PC-3 (cell line): ENCODE measurements at regions not wholly inside any gene's neighbourhood (a gene's known extent, or its start where the extent isn't known, plus 50 kb on each side); places are given as distances from the start of the nearest gene placed in this dataset.

ENCODE experiments used
- ATAC-seq: fragments of 200-7000 bp; cut with Tn5 transposase; 2 replicates; pipeline ENCODE4 v1.9.1; 2020; ENCODE audit warnings: mild to moderate bottlenecking, moderate library complexity
- BruUV-seq: library from RNA; stranded (reverse); fragments of 400-500 nt; replicated peaks from 2 replicates; lab custom pipeline; 2021; lab: Mats Ljungman, UMichigan
- CTCF ChIA-PET: fragments of 300-600 bp; sonication (Branson Sonifier 250); formaldehyde crosslinking; loops from one replicate; lab custom pipeline; 2022; ENCODE audit warnings: antibody characterized with exemption; lab: Charles Lee
- POLR2A ChIA-PET: fragments of 300-600 bp; sonication (Branson Sonifier 250); formaldehyde crosslinking; loops from one replicate; lab custom pipeline; 2022; ENCODE audit warnings: antibody characterized with exemption; ENCODE audit not compliant: unreplicated experiment; lab: Charles Lee
- DNase-seq: peaks from one replicate; pipeline ENCODE4 v3.0.0-alpha.2; 2015
- H2AFZ ChIP-seq: fragments of 300-600 bp; sonication (generic); 2 replicates; pipeline ENCODE4 v1.6.0; 2016; ENCODE audit warnings: antibody characterized with exemption, low read length
- H3F3A ChIP-seq: fragments of 300-600 bp; sonication (generic); one replicate; pipeline ENCODE4 v1.6.0; 2017; ENCODE audit warnings: antibody characterized with exemption, low read length, control low read depth, mild to moderate bottlenecking; ENCODE audit not compliant: unreplicated experiment
- H3K27ac ChIP-seq: fragments of 300-600 bp; sonication (generic); 2 replicates; pipeline ENCODE4 v1.5.1; 2016; ENCODE audit warnings: mild to moderate bottlenecking, low read length
- H3K27me3 ChIP-seq: fragments of 300-600 bp; sonication (generic); 2 replicates; pipeline ENCODE4 v1.6.1; 2016; ENCODE audit warnings: low read length, mixed read lengths
- H3K36me3 ChIP-seq: fragments of 300-600 bp; sonication (generic); 2 replicates; pipeline ENCODE4 v1.6.1; 2016; ENCODE audit warnings: low read depth, mixed run types, low read length, mixed read lengths
- H3K4me1 ChIP-seq: fragments of 300-600 bp; sonication (generic); 2 replicates; pipeline ENCODE4 v1.5.1; 2016; ENCODE audit warnings: low read length; ENCODE audit not compliant: insufficient read depth
- H3K4me2 ChIP-seq: fragments of 300-600 bp; sonication (generic); 2 replicates; pipeline ENCODE4 v1.6.0; 2016; ENCODE audit warnings: low read length
- H3K4me3 ChIP-seq: fragments of 300-600 bp; sonication (generic); 2 replicates; pipeline ENCODE4 v1.5.1; 2016; ENCODE audit warnings: mild to moderate bottlenecking, low read length, mixed read lengths
- H3K79me2 ChIP-seq: fragments of 300-600 bp; sonication (generic); 2 replicates; pipeline ENCODE4 v1.6.1; 2017; ENCODE audit warnings: low read length, mixed read lengths
- H3K9ac ChIP-seq: fragments of 300-600 bp; sonication (generic); 2 replicates; pipeline ENCODE4 v1.6.0; 2016; ENCODE audit warnings: mild to moderate bottlenecking, low read length
- H3K9me2 ChIP-seq: fragments of 300-600 bp; sonication (generic); replicated peaks from 2 replicates; pipeline ENCODE4 v1.6.1; 2016; ENCODE audit warnings: mixed run types, low read length, mixed read lengths
- H3K9me3 ChIP-seq: fragments of 300-600 bp; sonication (generic); 2 replicates; pipeline ENCODE4 v1.6.1; 2016; ENCODE audit warnings: low read length, mixed read lengths
- H4K20me1 ChIP-seq: fragments of 300-600 bp; sonication (generic); 2 replicates; pipeline ENCODE4 v1.6.1; 2016; ENCODE audit warnings: low read length, mixed read lengths
- EZH2 ChIP-seq: fragments of 300-600 bp; sonication (generic); IDR thresholded peaks from one replicate; pipeline ENCODE4 v1.6.1; 2017; ENCODE audit warnings: antibody characterized with exemption, mild to moderate bottlenecking, low read length; ENCODE audit not compliant: unreplicated experiment
- EZH2phosphoT487 ChIP-seq: fragments of 300-600 bp; sonication (generic); IDR thresholded peaks from 2 replicates; pipeline ENCODE4 v1.6.1; 2018; ENCODE audit warnings: mild to moderate bottlenecking, antibody characterized with exemption, low read length, borderline replicate concordance
- intact Hi-C: fragments of 100-400 bp; cut with micrococcal nuclease; formaldehyde crosslinking; loops from 2 replicates; pipeline ENCODE4 v1.9.0; 2023
- TF ChIP-seq, protein P1 (sequence below): fragments of 300-600 bp; sonication (generic); conservative IDR thresholded peaks from 2 replicates; pipeline ENCODE4 v1.5.1; 2017; ENCODE audit warnings: antibody characterized with exemption, low read depth, mild to moderate bottlenecking, low read length

DNA sequence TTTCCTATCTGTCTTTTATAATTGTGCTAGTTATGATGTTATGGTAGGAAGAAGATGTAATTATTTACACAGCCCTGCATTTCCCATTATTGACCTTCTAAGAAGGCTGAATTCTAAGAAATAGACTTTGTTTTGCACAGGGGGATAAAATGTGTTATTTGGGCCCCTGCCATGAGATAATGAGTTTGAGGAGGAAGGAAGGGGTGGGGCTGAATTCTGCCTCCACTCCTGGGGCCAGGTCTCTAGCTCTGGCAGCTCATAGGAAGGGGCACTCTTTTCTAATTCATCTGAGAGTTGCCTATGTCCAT, 69.2 kb upstream of the GOLGA8B start:
- no peaks in the 10 kb centered on the region for H4K20me1 ChIP-seq
- H3K9me3 ChIP-seq, result no peaks in the 10 kb centered on the region
- TF ChIP-seq EZH2, result no peak
- TF ChIP-seq EZH2phosphoT487, result no peak
- TF ChIP-seq, protein P1, sequence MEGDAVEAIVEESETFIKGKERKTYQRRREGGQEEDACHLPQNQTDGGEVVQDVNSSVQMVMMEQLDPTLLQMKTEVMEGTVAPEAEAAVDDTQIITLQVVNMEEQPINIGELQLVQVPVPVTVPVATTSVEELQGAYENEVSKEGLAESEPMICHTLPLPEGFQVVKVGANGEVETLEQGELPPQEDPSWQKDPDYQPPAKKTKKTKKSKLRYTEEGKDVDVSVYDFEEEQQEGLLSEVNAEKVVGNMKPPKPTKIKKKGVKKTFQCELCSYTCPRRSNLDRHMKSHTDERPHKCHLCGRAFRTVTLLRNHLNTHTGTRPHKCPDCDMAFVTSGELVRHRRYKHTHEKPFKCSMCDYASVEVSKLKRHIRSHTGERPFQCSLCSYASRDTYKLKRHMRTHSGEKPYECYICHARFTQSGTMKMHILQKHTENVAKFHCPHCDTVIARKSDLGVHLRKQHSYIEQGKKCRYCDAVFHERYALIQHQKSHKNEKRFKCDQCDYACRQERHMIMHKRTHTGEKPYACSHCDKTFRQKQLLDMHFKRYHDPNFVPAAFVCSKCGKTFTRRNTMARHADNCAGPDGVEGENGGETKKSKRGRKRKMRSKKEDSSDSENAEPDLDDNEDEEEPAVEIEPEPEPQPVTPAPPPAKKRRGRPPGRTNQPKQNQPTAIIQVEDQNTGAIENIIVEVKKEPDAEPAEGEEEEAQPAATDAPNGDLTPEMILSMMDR, result no peak
- no peaks in the 10 kb centered on the region for H3K4me1 ChIP-seq
- no TSS peak for BruUV-seq
- no peak overlapping the region for H3K27ac ChIP-seq
- H2AFZ ChIP-seq, result no peak overlapping the region
- H3K9me2 ChIP-seq, result no peaks in the 10 kb centered on the region
- H3K4me3 ChIP-seq, result no peak overlapping the region
- CTCF ChIA-PET, result no interaction called here
- H3K9ac ChIP-seq, result no peak overlapping the region
- H3K4me2 ChIP-seq, result no peak overlapping the region
- H3K79me2 ChIP-seq, result no peaks in the 10 kb centered on the region
- no peaks in the 10 kb centered on the region for H3F3A ChIP-seq
- no peak for DNase-seq
- POLR2A ChIA-PET, result no interaction called here
- intact Hi-C loops, result no loop called here
- H3K36me3 ChIP-seq, result no peaks in the 10 kb centered on the region
- ATAC-seq, result no peak
- H3K27me3 ChIP-seq, result peaks cover 4% of the 10 kb centered on the region; the same call in 1 of the 2 replicates

DNA sequence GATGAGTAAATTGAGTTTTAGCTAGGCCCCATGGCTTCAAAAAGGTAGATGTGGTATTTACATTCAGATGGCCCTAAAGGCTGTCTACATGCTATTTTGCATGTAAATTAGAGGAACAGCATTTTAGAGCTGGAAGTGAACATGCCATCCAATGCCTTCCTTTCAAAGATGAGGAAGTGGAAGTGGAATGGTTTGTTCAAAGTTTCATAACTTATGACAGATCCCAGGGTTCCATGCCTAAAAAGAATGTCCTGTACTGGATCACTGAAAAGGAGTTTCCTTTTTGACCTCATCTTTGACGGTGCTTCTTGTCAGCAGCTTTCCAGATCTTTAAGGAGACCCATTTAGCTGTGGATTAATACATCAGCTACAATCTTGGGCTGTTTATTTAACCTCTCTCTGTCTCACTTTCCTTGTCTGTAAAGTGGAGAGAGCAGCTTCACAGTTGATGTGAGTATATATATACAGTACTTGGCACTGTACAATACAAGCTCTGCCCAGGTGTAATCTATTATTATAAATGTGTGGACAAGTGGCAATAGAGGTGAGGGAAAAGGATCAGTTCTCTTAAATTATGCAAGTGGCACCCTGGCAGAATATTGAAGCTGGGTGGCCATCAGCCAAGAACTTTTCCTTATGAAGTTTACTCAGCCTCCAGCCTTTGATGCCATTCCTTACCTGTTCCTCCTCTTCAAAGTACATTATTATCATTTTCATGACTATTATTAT, 68.7 kb upstream of the GOLGA8B start:
- Histone ChIP-seq H2AFZ (no peak overlapping the region), H3K36me3 (no peaks in the 10 kb centered on the region), H3K9me2 (no peaks in the 10 kb centered on the region), H3K9me3 (no peaks in the 10 kb centered on the region), H3K9ac (no peak overlapping the region), H3F3A (no peaks in the 10 kb centered on the region), H3K4me3 (no peak overlapping the region), H3K27ac (no peak overlapping the region), H4K20me1 (no peaks in the 10 kb centered on the region), H3K4me2 (no peak overlapping the region), H3K27me3 (peaks cover 4% of the 10 kb centered on the region; the same call in 1 of the 2 replicates), H3K79me2 (no peaks in the 10 kb centered on the region), H3K4me1 (no peaks in the 10 kb centered on the region)
- no TSS peak for BruUV-seq
- POLR2A ChIA-PET, result no interaction called here
- ATAC-seq (no peak), DNase-seq (no peak)
- CTCF ChIA-PET, result no interaction called here
- intact Hi-C loops, result no loop called here
- TF ChIP-seq EZH2, result no peak
- TF ChIP-seq, protein P1, result no peak
- no peak for TF ChIP-seq EZH2phosphoT487

DNA sequence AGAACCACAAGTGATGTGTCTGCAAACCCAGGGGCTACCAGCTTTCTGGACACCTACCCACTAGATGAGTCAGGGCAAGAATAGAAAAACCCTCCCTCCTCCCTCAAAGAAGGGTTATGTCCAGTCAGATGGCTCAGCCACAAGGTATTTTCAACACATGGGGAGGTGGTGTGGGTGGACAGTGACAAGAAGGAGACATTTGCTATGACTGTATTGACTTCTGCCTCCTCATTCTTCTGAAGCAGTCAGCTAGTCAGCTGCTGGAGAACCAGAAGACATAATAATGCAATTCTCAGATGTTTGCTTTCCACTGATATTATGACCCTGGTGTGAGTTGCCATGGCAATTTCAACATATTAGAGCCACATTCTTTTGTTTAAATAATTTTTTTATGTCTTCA, 66.7 kb upstream of the GOLGA8B start:
- ATAC-seq, result no peak

More for the DNA sequence above, 66.7 kb upstream of the GOLGA8B start:
- Histone ChIP-seq H3K27ac (no peak overlapping the region), H4K20me1 (no peaks in the 10 kb centered on the region), H3K36me3 (no peaks in the 10 kb centered on the region), H3K9me2 (no peaks in the 10 kb centered on the region), H3K4me3 (no peak overlapping the region), H3K79me2 (no peaks in the 10 kb centered on the region), H3K4me2 (no peak overlapping the region), H3K9me3 (no peaks in the 10 kb centered on the region), H3K4me1 (no peaks in the 10 kb centered on the region), H3K9ac (no peak overlapping the region), H3K27me3 (no peaks in the 10 kb centered on the region), H3F3A (no peaks in the 10 kb centered on the region), H2AFZ (no peak overlapping the region)
- DNase-seq, result no peak
- ChIA-PET POLR2A (no interaction called here), CTCF (no interaction called here)
- no peak for TF ChIP-seq EZH2
- TF ChIP-seq, protein P1, result no peak
- no peak for TF ChIP-seq EZH2phosphoT487
- no TSS peak for BruUV-seq
- intact Hi-C loops, result no loop called here
